Coronary artery (tissue), 2 donors: ENCODE measurements at regions not wholly inside any gene's neighbourhood (a gene's known extent, or its start where the extent isn't known, plus 50 kb on each side); places are given as distances from the start of the nearest gene placed in this dataset.

Source experiments
- DNase-seq: peaks from one replicate; pipeline ENCODE4 v3.0.0-alpha.2; 2017; ENCODE audit warnings: low spot score
- H3K27ac ChIP-seq, 2 donors: fragments of 200-600 bp; sonication (generic); one replicate each; pipeline ENCODE4 v1.5.1; 2016 to 2019
- H3K4me3 ChIP-seq: fragments of 200-600 bp; sonication (generic); 2 replicates; pipeline ENCODE4 v1.5.1; 2016; ENCODE audit warnings: mild to moderate bottlenecking, moderate library complexity
- TF ChIP-seq, protein P1 (sequence below): fragments of 200-600 bp; sonication (generic); IDR thresholded peaks from one replicate; pipeline ENCODE4 v1.5.1; 2019; ENCODE audit warnings: antibody characterized with exemption

DNA sequence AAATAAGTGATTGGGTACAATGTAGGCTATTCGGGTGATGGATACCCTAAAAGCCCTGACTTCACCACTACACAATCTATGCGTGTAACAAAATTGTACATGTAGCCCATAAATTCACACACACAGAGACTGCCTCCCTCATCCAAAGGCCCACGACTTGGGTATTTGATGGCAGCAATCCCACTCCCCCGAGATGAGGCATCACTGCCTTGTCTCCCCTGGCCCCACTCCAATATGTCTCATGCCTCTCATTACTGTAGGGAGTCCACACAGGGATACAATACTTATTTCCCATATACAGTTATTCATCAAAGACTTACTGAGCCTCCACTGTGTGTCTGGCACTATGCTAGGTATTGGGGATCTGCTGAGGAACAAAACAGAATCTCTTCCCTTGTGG is 192.6 kb downstream of the CBLN1 start:
- Histone ChIP-seq H3K4me3 (no peak overlapping the region), H3K27ac (no peak overlapping the region)
- no peak for DNase-seq
- TF ChIP-seq, protein P1, sequence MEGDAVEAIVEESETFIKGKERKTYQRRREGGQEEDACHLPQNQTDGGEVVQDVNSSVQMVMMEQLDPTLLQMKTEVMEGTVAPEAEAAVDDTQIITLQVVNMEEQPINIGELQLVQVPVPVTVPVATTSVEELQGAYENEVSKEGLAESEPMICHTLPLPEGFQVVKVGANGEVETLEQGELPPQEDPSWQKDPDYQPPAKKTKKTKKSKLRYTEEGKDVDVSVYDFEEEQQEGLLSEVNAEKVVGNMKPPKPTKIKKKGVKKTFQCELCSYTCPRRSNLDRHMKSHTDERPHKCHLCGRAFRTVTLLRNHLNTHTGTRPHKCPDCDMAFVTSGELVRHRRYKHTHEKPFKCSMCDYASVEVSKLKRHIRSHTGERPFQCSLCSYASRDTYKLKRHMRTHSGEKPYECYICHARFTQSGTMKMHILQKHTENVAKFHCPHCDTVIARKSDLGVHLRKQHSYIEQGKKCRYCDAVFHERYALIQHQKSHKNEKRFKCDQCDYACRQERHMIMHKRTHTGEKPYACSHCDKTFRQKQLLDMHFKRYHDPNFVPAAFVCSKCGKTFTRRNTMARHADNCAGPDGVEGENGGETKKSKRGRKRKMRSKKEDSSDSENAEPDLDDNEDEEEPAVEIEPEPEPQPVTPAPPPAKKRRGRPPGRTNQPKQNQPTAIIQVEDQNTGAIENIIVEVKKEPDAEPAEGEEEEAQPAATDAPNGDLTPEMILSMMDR = no peak

DNA sequence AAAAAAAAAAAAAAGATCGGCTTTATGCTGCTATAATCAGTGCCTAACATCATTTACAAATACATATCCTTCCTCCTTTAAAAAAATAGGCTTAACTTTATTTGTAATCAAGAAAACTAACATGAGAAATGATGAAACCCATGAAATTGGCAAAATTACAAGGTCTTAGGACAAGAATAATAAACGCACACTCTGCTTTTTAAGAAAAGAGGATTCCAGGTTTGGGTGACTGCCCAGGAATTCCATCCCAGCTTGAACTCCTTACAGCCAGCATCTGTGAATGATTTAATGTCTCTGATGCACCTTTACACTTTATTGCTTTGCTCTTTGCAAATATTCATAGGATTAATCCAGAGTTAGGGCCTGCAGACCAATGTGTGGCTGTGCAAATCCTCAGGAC is 196.0 kb downstream of the CBLN1 start:
- Histone ChIP-seq H3K27ac (no peak overlapping the region), H3K4me3 (no peak overlapping the region)
- TF ChIP-seq, protein P1 = no peak
- DNase-seq = no peak

DNA sequence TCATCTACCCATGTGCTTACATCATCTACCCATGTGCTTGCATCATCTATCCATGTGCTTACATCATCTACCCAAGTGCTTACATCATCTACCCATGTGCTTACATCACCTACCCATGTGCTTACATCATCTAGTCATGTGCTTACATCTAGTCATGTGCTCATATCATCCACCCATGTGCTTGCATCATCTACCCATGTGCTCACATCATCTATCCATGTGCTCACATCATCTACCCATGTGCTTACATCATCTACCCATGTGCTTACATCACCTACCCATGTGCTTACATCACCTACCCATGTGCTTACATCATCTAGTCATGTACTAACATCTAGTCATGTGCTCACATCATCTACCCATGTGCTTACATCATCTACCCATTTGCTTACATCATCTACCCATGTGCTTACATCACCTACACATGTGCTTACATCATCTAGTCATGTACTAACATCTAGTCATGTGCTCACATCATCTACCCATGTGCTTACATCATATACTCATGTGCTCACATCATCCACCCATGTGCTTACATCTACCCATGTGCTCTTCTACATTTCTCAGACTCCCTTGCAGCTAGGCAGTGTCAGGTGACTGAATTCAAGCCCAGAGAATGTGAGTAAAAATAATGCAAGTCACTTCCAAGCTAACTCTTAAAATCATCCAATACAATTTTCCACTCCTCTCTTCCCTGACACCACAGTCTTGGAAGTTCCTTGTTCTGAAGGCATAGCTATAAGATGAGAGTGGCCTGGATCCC is 196.8 kb downstream of the CBLN1 start:
- TF ChIP-seq, protein P1 = no peak
- Histone ChIP-seq H3K27ac (no peak overlapping the region), H3K4me3 (no peak overlapping the region)
- DNase-seq = no peak

DNA sequence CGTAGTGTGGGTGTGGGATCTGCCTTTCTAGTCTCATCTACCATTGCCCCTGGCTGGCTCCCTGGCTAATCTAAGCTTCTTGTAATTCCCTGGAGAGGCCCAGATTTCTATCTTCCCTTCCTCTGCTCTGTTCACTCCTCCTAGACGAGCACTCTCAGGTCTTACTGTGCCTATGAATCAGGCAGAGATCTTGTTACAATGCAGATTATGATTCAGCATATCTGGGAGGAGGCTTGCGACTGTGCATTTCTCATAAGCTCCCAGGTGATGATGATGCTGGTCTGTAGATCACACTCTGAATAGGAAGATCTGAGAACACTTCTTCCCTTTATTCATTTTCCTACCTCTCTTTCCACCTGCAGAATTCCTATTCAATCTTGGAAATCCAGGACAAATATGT is 200.1 kb downstream of the CBLN1 start:
- Histone ChIP-seq H3K4me3 (no peak overlapping the region), H3K27ac (no peak overlapping the region)
- TF ChIP-seq, protein P1 = no peak
- no peak for DNase-seq

DNA sequence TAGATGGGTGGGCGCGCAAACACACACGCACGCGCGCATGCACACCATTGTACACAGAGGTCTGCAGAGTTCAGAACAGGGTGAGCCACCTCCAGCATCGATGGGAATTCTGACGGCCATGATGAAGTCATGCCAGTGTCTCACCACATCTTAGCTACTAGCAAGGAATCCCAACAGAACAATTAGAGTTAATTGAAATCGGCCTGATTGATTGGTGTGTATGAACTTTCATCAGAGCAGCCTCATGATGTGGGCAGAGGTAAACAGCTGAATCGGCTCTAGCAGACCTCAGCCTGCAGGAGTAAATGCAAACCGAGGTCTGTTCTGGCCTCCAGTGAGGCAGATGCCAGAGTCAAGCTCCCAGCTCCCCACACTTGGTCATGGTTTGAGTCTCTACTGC is 200.6 kb downstream of the CBLN1 start:
- Histone ChIP-seq H3K27ac (no peak overlapping the region), H3K4me3 (no peak overlapping the region)
- TF ChIP-seq, protein P1 = no peak
- no peak for DNase-seq

DNA sequence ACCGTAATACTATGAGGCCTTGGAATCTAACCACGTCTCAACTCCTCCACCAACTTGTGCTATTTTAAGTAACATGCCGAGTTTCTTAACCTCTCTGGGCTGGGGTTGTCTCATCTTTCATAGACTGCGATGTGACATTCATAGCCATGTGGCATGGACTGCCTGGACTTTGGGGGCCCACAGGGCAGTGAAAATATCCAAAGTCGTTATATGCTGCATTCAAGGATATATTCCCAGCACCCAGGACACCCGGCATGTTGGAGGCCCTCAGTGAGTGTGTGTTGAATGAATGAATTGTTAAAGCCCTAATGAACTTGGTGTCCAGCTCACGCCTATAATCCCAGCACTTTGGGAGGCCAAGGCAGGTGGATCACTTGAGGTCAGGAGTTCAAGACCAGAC is 203.1 kb downstream of the CBLN1 start:
- TF ChIP-seq, protein P1 = no peak
- DNase-seq = no peak
- no peak overlapping the region for H3K27ac ChIP-seq
- H3K4me3 ChIP-seq = no peak overlapping the region

DNA sequence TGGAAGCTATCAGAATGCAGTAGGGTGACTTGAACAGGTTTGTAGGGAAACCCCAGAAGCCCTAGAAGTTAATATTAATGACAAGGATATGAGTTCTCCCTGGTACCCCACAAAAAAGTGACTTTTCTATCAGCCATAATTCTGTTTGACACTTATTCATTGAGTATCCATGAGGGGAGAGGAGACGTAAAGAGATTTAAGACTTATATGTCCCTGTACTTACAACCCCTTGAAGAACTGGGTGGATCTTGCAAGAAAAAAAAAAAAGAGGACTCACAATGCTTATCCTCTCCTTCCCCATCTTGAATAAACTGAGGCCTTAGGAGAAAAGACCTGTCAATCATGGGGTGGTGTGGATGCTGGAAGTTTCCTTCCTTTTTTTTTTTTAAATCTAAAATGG is 203.5 kb downstream of the CBLN1 start:
- Histone ChIP-seq H3K27ac (no peak overlapping the region), H3K4me3 (no peak overlapping the region)
- no peak for DNase-seq
- TF ChIP-seq, protein P1 = no peak
